Calu3 (cell line): ENCODE measurements at regions not wholly inside any gene's neighbourhood (a gene's known extent, or its start where the extent isn't known, plus 50 kb on each side); places are given as distances from the start of the nearest gene placed in this dataset.

Source experiments
- BruUV-seq: library from RNA; stranded (reverse); fragments of 400-500 nt; replicated peaks from 2 replicates; lab custom pipeline; 2021; lab: Mats Ljungman, UMichigan
- CTCF ChIA-PET: fragments of 300-600 bp; sonication (Branson Sonifier 250); formaldehyde crosslinking; loops from one replicate; lab custom pipeline; 2022; ENCODE audit warnings: antibody characterized with exemption; lab: Charles Lee
- DNase-seq: peaks from one replicate; pipeline ENCODE4 v3.0.0; 2022
- H3K27ac Mint-ChIP-seq: one replicate; pipeline ENCODE4 v1.8.0; 2022; ENCODE audit warnings: mixed read lengths; ENCODE audit not compliant: unreplicated experiment
- H3K27me3 Mint-ChIP-seq: one replicate; pipeline ENCODE4 v1.8.0; 2022; ENCODE audit warnings: mixed read lengths; ENCODE audit not compliant: unreplicated experiment
- H3K36me3 Mint-ChIP-seq: one replicate; pipeline ENCODE4 v1.8.0; 2022; ENCODE audit warnings: mild to moderate bottlenecking, moderate library complexity, mixed read lengths; ENCODE audit not compliant: insufficient read depth, unreplicated experiment
- H3K4me1 Mint-ChIP-seq: one replicate; pipeline ENCODE4 v1.8.0; 2022; ENCODE audit warnings: mild to moderate bottlenecking, low read depth, mixed read lengths; ENCODE audit not compliant: unreplicated experiment
- H3K4me3 Mint-ChIP-seq: one replicate; pipeline ENCODE4 v1.8.0; 2022; ENCODE audit warnings: mild to moderate bottlenecking, low read depth, moderate library complexity, mixed read lengths; ENCODE audit not compliant: unreplicated experiment
- H3K9me3 Mint-ChIP-seq: one replicate; pipeline ENCODE4 v1.8.0; 2022; ENCODE audit warnings: low read depth, mixed read lengths; ENCODE audit not compliant: unreplicated experiment
- intact Hi-C: fragments of 100-400 bp; cut with micrococcal nuclease; formaldehyde crosslinking; loops from one replicate; pipeline ENCODE4 v1.10.0; 2022; ENCODE audit not compliant: unreplicated experiment
- TF ChIP-seq, protein P1 (sequence below): fragments of 200-600 bp; IDR thresholded peaks from one replicate; pipeline ENCODE4 v1.8.0; 2022; ENCODE audit warnings: antibody characterized with exemption; ENCODE audit not compliant: unreplicated experiment

DNA sequence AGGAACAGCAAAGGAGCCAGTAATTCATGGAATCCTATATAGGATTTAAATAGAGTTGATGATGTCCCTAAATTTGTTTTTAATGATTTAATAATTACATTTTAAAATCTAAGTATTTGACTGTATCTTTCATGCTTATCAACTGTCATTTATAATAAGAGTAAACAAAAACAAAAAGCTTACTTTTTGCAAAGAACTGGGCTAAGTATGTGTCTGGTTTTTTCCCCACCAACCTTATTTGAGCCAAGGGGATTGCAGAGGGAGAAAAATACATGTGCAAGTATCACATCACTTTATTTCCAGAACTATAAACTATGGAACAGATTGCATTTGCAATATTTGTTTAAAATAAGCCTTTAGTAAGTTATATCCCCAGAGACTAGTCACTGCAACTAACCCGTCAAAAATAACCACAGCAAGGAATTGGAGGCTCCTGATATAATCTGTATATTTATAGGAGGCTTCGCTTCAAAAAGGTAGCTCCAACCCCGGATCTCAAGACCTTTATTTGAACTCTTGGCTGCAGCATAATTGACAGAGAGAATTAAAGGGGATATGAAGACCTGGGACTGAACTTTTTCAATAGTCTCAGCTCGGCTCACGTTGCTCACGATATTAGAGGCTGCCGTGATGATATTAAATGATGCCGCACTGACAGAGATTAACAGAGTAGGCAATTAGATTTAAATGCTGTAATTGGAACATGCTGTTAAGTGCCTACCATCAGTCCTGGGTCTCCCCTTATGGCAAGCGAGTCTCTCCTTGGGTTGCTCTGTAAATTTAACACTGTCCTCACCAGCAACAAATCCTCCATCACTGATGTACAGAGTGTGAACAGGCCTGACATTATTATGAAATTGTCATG lies 329.1 kb upstream of the NFIA start:
- Mint-ChIP-seq H3K9me3 (no peaks in the 10 kb centered on the region), H3K36me3 (no peaks in the 10 kb centered on the region), H3K4me1 (no peaks in the 10 kb centered on the region), H3K27me3 (no peaks in the 10 kb centered on the region), H3K27ac (no peak overlapping the region), H3K4me3 (no peak overlapping the region)
- CTCF ChIA-PET = no interaction called here
- no peak for DNase-seq
- TF ChIP-seq, protein P1, sequence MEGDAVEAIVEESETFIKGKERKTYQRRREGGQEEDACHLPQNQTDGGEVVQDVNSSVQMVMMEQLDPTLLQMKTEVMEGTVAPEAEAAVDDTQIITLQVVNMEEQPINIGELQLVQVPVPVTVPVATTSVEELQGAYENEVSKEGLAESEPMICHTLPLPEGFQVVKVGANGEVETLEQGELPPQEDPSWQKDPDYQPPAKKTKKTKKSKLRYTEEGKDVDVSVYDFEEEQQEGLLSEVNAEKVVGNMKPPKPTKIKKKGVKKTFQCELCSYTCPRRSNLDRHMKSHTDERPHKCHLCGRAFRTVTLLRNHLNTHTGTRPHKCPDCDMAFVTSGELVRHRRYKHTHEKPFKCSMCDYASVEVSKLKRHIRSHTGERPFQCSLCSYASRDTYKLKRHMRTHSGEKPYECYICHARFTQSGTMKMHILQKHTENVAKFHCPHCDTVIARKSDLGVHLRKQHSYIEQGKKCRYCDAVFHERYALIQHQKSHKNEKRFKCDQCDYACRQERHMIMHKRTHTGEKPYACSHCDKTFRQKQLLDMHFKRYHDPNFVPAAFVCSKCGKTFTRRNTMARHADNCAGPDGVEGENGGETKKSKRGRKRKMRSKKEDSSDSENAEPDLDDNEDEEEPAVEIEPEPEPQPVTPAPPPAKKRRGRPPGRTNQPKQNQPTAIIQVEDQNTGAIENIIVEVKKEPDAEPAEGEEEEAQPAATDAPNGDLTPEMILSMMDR = no peak
- BruUV-seq = no TSS peak
- intact Hi-C loops = no loop called here

DNA sequence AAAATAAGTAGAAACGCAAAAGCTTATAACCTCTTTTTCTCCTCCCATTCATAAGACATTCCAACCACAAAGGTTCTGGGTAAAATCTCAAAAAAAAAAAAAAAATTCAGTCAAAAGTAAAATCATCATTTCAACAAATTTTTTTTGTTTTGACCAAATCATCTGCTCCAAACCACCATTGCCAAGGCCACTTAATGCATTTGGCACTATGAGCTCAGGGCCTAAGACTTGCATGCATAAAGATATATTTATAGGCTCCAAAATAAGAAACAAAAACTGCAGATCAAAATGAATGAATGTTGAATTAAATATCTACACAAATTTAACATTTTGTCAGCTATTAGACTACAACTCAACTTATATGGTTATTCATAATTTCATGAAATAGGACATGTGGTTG lies 331.1 kb upstream of the NFIA start:
- Mint-ChIP-seq H3K4me1 (no peaks in the 10 kb centered on the region), H3K27ac (no peak overlapping the region), H3K27me3 (no peaks in the 10 kb centered on the region), H3K4me3 (no peak overlapping the region), H3K36me3 (no peaks in the 10 kb centered on the region), H3K9me3 (no peaks in the 10 kb centered on the region)
- CTCF ChIA-PET = interaction anchor here (0.6 to 1.3 kb wide), 2 partner anchors 25 to 840 kb away, joined by 3 read pairs; no protein-coding TSS in a partner anchor
- intact Hi-C loops = no loop called here
- no TSS peak for BruUV-seq
- TF ChIP-seq, protein P1 = no peak
- DNase-seq = no peak

DNA sequence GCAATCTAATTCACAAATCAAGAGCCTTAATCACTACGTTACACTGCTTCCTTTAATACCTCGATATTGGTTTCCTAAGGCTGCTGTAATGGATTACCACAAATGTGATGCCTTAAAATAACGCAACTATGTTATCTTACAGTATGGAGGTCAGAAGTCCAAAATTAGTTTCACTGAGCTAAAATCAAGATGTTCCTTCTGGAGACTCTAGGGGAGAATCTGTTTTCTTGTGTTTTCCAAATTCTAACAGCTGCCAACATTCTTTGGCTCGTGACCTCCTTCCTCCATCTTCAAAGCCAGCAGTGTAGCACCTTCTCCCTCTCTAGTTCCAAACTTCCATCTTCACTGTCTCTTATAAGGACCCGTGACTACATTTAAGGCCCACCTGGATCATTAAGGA lies 335.0 kb upstream of the NFIA start:
- Mint-ChIP-seq H3K4me3 (no peak overlapping the region), H3K9me3 (no peaks in the 10 kb centered on the region), H3K4me1 (no peaks in the 10 kb centered on the region), H3K36me3 (no peaks in the 10 kb centered on the region), H3K27ac (no peak overlapping the region), H3K27me3 (no peaks in the 10 kb centered on the region)
- TF ChIP-seq, protein P1 = no peak
- no TSS peak for BruUV-seq
- DNase-seq = no peak
- intact Hi-C loops = no loop called here
- CTCF ChIA-PET = no interaction called here

DNA sequence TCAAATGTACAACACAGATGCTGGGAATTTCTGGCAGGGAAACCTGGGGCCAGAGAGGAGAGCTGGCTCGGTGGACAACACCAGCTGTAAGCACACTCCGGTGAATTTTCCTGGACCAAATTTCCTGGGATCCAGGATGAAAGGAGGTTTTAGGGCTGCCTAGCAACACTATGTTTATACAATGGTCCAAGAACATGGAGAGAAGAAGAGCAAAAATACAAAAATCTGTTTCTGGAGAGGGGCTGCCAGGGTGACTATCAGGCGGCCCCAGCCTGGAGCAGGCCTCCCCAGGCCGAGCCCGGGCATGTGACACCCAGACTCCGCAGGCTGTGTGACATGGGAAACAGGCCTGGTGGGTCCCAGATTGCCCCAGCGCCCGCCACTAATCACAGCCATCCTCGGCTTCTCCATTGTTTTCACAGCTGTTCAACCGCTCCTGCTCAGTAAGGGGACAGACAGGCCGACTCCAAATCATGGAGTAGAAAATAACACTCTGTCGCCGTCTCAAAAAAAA lies 336.0 kb upstream of the NFIA start:
- DNase-seq = no peak
- Mint-ChIP-seq H3K27ac (no peak overlapping the region), H3K4me1 (no peaks in the 10 kb centered on the region), H3K27me3 (no peaks in the 10 kb centered on the region), H3K4me3 (no peak overlapping the region), H3K36me3 (no peaks in the 10 kb centered on the region), H3K9me3 (no peaks in the 10 kb centered on the region)
- CTCF ChIA-PET = no interaction called here
- intact Hi-C loops = no loop called here
- TF ChIP-seq, protein P1 = no peak
- no TSS peak for BruUV-seq
